DND-41 (cell line): ENCODE measurements at regions not wholly inside any gene's neighbourhood (a gene's known extent, or its start where the extent isn't known, plus 50 kb on each side); places are given as distances from the start of the nearest gene placed in this dataset.
"Not testable (repeated sequence)": the region's sequence is repeated elsewhere in the genome, so short reads cannot be mapped to it uniquely, and the experiment has no call there.

Source experiments
- ATAC-seq: fragments of 200-7000 bp; cut with Tn5 transposase; 3 replicates; pipeline ENCODE4 v1.9.1; 2021; ENCODE audit warnings: low read depth; ENCODE audit not compliant: insufficient read depth
- DNase-seq: peaks from one replicate; pipeline ENCODE4 v3.0.0-alpha.2; 2020
- H2AFZ ChIP-seq: 2 replicates; pipeline ENCODE4 v1.6.0; 2012; ENCODE audit warnings: low read depth, low read length
- H3K27ac ChIP-seq: 2 replicates; pipeline ENCODE4 v1.5.1; 2012; ENCODE audit warnings: low read length, inconsistent platforms
- H3K27me3 ChIP-seq: fragments of 200-600 bp; sonication (generic); 2 replicates; pipeline ENCODE4 v1.6.0; 2012; ENCODE audit warnings: low read length, mild to moderate bottlenecking, inconsistent platforms; ENCODE audit not compliant: insufficient read depth, poor library complexity
- H3K36me3 ChIP-seq: 2 replicates; pipeline ENCODE4 v1.5.1; 2012; ENCODE audit warnings: low read length, inconsistent platforms; ENCODE audit not compliant: insufficient read depth
- H3K4me1 ChIP-seq: 2 replicates; pipeline ENCODE4 v1.5.1; 2012; ENCODE audit warnings: mild to moderate bottlenecking, low read length; ENCODE audit not compliant: insufficient read depth
- H3K4me2 ChIP-seq: 2 replicates; pipeline ENCODE4 v1.6.0; 2012; ENCODE audit warnings: mild to moderate bottlenecking, moderate library complexity, low read length, inconsistent platforms; ENCODE audit not compliant: insufficient read depth
- H3K4me3 ChIP-seq, 2 experiments: fragments of 200-600 bp in 1 of 2; shearing (Covaris generic) in 1 of 2; 2 replicates each; pipeline ENCODE4 v1.5.1; 2012 to 2016; ENCODE audit warnings: inconsistent platforms in 2 of 2, low read length in 2 of 2, mild to moderate bottlenecking in 2 of 2, low read depth in 1 of 2, moderate library complexity in 1 of 2
- H3K79me2 ChIP-seq: 2 replicates; pipeline ENCODE4 v1.6.0; 2012; ENCODE audit warnings: low read length, inconsistent platforms; ENCODE audit not compliant: insufficient read depth
- H3K9ac ChIP-seq: 2 replicates; pipeline ENCODE4 v1.6.0; 2012; ENCODE audit warnings: low read depth, mild to moderate bottlenecking, inconsistent platforms, low read length, moderate library complexity
- H3K9me3 ChIP-seq: 2 replicates; pipeline ENCODE4 v1.5.1; 2012; ENCODE audit warnings: low read length, moderate library complexity, mild to moderate bottlenecking, inconsistent platforms; ENCODE audit not compliant: insufficient read depth, severe bottlenecking
- H4K20me1 ChIP-seq: 2 replicates; pipeline ENCODE4 v1.6.0; 2012; ENCODE audit warnings: low read length; ENCODE audit not compliant: insufficient read depth
- EZH2 ChIP-seq: IDR thresholded peaks from 3 replicates; pipeline ENCODE4 v1.6.1; 2012; ENCODE audit warnings: borderline replicate concordance, low read depth, mild to moderate bottlenecking, moderate library complexity, low read length, inconsistent platforms; ENCODE audit not compliant: severe bottlenecking
- TF ChIP-seq, protein P1 (sequence below): IDR thresholded peaks from 2 replicates; pipeline ENCODE4 v1.5.1; 2012; ENCODE audit warnings: borderline replicate concordance, low read length, moderate library complexity, mild to moderate bottlenecking; ENCODE audit not compliant: poor library complexity, severe bottlenecking; ENCODE audit errors: extremely low read depth

GRCh38 chr2:153661801-153662200 is 183.2 kb upstream of the RPRM start:
- DNase-seq (no peak), ATAC-seq (no peak)
- Histone ChIP-seq H3K36me3 (no peaks in the 10 kb centered on the region), H3K4me3 (no peak overlapping the region), H3K4me2 (no peak overlapping the region), H3K4me1 (no peaks in the 10 kb centered on the region), H3K27ac (no peak overlapping the region), H2AFZ (no peak overlapping the region), H3K27me3 (no peaks in the 10 kb centered on the region), H3K79me2 (no peaks in the 10 kb centered on the region), H3K9ac (no peak overlapping the region), H4K20me1 (no peaks in the 10 kb centered on the region), H3K9me3 (no peaks in the 10 kb centered on the region)
- no peak for TF ChIP-seq EZH2
- TF ChIP-seq, protein P1, sequence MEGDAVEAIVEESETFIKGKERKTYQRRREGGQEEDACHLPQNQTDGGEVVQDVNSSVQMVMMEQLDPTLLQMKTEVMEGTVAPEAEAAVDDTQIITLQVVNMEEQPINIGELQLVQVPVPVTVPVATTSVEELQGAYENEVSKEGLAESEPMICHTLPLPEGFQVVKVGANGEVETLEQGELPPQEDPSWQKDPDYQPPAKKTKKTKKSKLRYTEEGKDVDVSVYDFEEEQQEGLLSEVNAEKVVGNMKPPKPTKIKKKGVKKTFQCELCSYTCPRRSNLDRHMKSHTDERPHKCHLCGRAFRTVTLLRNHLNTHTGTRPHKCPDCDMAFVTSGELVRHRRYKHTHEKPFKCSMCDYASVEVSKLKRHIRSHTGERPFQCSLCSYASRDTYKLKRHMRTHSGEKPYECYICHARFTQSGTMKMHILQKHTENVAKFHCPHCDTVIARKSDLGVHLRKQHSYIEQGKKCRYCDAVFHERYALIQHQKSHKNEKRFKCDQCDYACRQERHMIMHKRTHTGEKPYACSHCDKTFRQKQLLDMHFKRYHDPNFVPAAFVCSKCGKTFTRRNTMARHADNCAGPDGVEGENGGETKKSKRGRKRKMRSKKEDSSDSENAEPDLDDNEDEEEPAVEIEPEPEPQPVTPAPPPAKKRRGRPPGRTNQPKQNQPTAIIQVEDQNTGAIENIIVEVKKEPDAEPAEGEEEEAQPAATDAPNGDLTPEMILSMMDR = no peak

DNA sequence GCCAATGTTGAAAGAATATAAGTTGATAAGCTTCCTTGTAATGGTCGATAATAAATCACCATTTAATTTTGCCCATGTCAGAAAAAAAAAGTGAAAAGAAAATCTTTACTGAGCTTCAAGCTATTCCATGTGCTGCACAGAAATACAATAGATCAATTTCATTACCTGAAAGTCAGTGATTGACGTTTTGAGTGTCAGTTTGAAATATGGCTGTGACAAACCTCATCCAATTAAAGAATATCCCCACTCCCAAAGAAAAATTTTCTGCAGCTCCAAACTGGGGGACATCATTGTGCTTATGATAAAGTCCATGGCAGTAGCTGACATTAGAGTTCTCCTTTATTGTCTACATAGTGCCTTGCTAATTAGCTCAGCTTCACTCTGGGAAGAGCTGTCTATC is 184.8 kb upstream of the RPRM start:
- Histone ChIP-seq H3K36me3 (no peaks in the 10 kb centered on the region), H3K27ac (no peak overlapping the region), H3K4me2 (no peak overlapping the region), H3K9me3 (no peaks in the 10 kb centered on the region), H3K9ac (no peak overlapping the region), H4K20me1 (no peaks in the 10 kb centered on the region), H2AFZ (no peak overlapping the region), H3K79me2 (no peaks in the 10 kb centered on the region), H3K27me3 (no peaks in the 10 kb centered on the region), H3K4me1 (no peaks in the 10 kb centered on the region), H3K4me3 (no peak overlapping the region)
- DNase-seq (no peak), ATAC-seq (no peak)
- TF ChIP-seq, protein P1 = no peak
- no peak for TF ChIP-seq EZH2

GRCh38 chr2:153664009-153664408 is 185.4 kb upstream of the RPRM start:
- not testable (repeated sequence) for H3K36me3 ChIP-seq, ATAC-seq, H4K20me1 ChIP-seq, H3K4me3 ChIP-seq, H3K9me3 ChIP-seq, H3K27ac ChIP-seq, H3K4me1 ChIP-seq, H3K79me2 ChIP-seq, DNase-seq, H3K4me2 ChIP-seq, H3K27me3 ChIP-seq, H3K9ac ChIP-seq, H2AFZ ChIP-seq

DNA sequence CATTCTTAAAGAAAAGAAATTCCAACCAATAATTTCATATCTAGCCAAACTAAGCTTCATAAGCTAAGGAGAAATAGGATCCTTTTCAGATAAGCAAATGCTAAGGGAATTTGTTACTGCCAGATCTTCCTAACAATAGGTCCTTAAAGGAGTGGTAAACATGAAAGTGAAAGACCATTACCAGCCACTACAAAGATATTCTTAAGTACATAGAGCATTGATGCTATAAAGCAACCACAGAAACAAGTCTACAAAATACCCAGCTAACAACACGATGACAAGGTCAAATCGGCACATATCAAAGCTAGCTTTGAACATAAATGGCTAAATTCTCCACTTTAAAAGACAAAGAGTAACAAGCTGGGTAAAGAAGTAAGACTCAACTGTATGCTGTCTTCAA is 188.9 kb upstream of the RPRM start:
- Histone ChIP-seq H3K27me3 (no peaks in the 10 kb centered on the region), H3K79me2 (no peaks in the 10 kb centered on the region), H3K27ac (no peak overlapping the region), H3K4me1 (no peaks in the 10 kb centered on the region), H3K9ac (no peak overlapping the region), H2AFZ (no peak overlapping the region), H4K20me1 (no peaks in the 10 kb centered on the region), H3K4me3 (no peak overlapping the region), H3K36me3 (no peaks in the 10 kb centered on the region), H3K4me2 (no peak overlapping the region), H3K9me3 (peaks cover 3% of the 10 kb centered on the region)
- no peak for TF ChIP-seq EZH2
- TF ChIP-seq, protein P1 = no peak
- DNase-seq (no peak), ATAC-seq (no peak)
